NCI-H2227 treated with DMSO at 0.1 percent for 48 hours (cell line): ENCODE measurements at regions not wholly inside any gene's neighbourhood (a gene's known extent, or its start where the extent isn't known, plus 50 kb on each side); places are given as distances from the start of the nearest gene placed in this dataset.
A peak's percentile ranks its signal among the peaks of the same experiment; 100 is the strongest.

ENCODE experiments used
- DNase-seq: peaks from one replicate; lab custom pipeline; 2025; lab: John Stamatoyannopoulos, UW

- DNase-seq, result no peak
These were observed 1445.1 kb upstream of the CADM2 start for GRCh38 chr3:83513677-83514076.

GRCh38 chr3:83514130-83514914 is 1444.5 kb upstream of the CADM2 start:
- DNase-seq, result no peak

GRCh38 chr3:83515123-83515522 is 1443.7 kb upstream of the CADM2 start:
- DNase-seq, result no peak

- peak; percentile 1 for DNase-seq
These were observed 1435.2 kb upstream of the CADM2 start for GRCh38 chr3:83523470-83524073.

- no peak for DNase-seq
These were observed 1433.9 kb upstream of the CADM2 start for GRCh38 chr3:83524901-83525300.

- no peak for DNase-seq
These were observed 1399.7 kb upstream of the CADM2 start for GRCh38 chr3:83559082-83559481.

- DNase-seq, result no peak
These were observed 1390.9 kb upstream of the CADM2 start for GRCh38 chr3:83567935-83568334.

- no peak for DNase-seq
These were observed 1377.2 kb upstream of the CADM2 start for GRCh38 chr3:83581546-83581945.

- DNase-seq, result no peak
These were observed 1357.1 kb upstream of the CADM2 start for GRCh38 chr3:83601704-83602103.

- DNase-seq, result no peak
These were observed 1336.3 kb upstream of the CADM2 start for GRCh38 chr3:83622526-83622925.

GRCh38 chr3:83625261-83625660 is 1333.5 kb upstream of the CADM2 start:
- no peak for DNase-seq

GRCh38 chr3:83628471-83628870 is 1330.3 kb upstream of the CADM2 start:
- DNase-seq, result no peak

- DNase-seq, result no peak
These were observed 1326.3 kb upstream of the CADM2 start for GRCh38 chr3:83632526-83632925.

GRCh38 chr3:83633758-83634157 is 1325.0 kb upstream of the CADM2 start:
- no peak for DNase-seq

- no peak for DNase-seq
These were observed 1309.1 kb upstream of the CADM2 start for GRCh38 chr3:83649692-83650091.

- no peak for DNase-seq
These were observed 1303.7 kb upstream of the CADM2 start for GRCh38 chr3:83655083-83655482.

GRCh38 chr3:83662381-83662960 is 1296.3 kb upstream of the CADM2 start:
- no peak for DNase-seq

- no peak for DNase-seq
These were observed 1288.4 kb upstream of the CADM2 start for GRCh38 chr3:83670416-83670815.

- DNase-seq, result no peak
These were observed 1274.7 kb upstream of the CADM2 start for GRCh38 chr3:83683937-83684598.

- no peak for DNase-seq
These were observed 1252.1 kb upstream of the CADM2 start for GRCh38 chr3:83706669-83707068.

GRCh38 chr3:83715307-83715706 is 1243.5 kb upstream of the CADM2 start:
- no peak for DNase-seq

- DNase-seq, result no peak
These were observed 1229.2 kb upstream of the CADM2 start for GRCh38 chr3:83729576-83729975.

- no peak for DNase-seq
These were observed 1224.1 kb upstream of the CADM2 start for GRCh38 chr3:83734656-83735055.
